ENCODE measurements at regions not wholly inside any gene's neighbourhood (a gene's known extent, or its start where the extent isn't known, plus 50 kb on each side); places are given as distances from the start of the nearest gene placed in this dataset.

GRCh38 chr10:85528318-85528652, 838.3 kb downstream of the GRID1 start:
- TF ChIP-seq FOXM1 (IDR thresholded peaks at IDR 0.05; ENCODE audit: borderline replicate concordance): no peak
- no peak for TF ChIP-seq PKNOX1 (IDR thresholded peaks at IDR 0.05)

All from HEK293T (cell line).